ENCODE measurements at regions not wholly inside any gene's neighbourhood (a gene's known extent, or its start where the extent isn't known, plus 50 kb on each side); places are given as distances from the start of the nearest gene placed in this dataset.

DNA sequence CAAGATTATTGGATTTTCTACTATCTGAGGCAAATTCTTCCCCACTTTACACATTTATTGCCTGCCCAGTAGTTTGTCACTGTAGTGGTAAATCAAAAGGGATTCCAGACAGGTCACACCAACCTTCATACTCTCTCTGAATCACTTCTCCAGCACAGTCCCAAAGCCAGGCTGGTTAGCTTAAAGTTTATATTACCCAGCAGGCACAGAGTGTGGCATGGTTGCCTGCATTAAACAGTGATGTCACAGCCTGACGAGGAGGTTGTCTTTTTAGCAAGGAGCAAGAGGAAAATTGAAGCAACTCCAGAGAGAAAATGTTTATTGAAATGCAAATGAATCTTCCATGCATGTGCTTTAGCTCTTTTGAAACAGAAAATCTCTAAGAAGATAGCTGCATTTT is 375.5 kb upstream of the CELF2 start:
- no peak overlapping the region for H3K27ac Mint-ChIP-seq (ENCODE audit: low read depth)
- H3K36me3 Mint-ChIP-seq (ENCODE audit: insufficient read depth): no peaks in the 10 kb centered on the region
- no peak for DNase-seq (ENCODE audit: low spot score in 2 of 2)
- H3K4me1 Mint-ChIP-seq: no peaks in the 10 kb centered on the region
- no peak overlapping the region for H3K4me3 Mint-ChIP-seq
- H3K9me3 Mint-ChIP-seq: no peaks in the 10 kb centered on the region
- ATAC-seq (replicated peaks; ENCODE audit: extremely low read depth, poor library complexity, severe bottlenecking): no peak
- H3K27me3 Mint-ChIP-seq: peaks cover 9% of the 10 kb centered on the region

DNA sequence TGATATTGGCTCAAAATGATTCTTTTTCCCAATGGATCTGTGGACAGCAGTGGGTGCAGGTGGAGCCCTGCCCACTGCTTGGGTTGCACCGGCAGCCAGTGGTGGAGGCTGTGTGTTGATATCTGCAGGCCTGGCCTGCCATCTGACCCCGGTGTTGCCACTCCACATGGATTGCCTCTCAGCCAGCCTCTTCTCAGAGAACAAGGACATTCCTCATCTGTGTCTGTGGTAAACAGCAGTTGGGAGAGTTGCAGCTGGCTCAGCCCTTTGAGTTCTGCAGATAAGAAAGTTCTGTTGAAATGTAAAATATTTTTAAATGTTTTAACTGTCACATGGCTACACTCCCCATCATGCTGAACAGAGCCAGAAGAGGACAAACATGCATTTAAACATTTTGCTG is 374.9 kb upstream of the CELF2 start:
- H3K27me3 Mint-ChIP-seq: peaks cover 15% of the 10 kb centered on the region
- no peaks in the 10 kb centered on the region for H3K4me1 Mint-ChIP-seq
- no peak overlapping the region for H3K4me3 Mint-ChIP-seq
- H3K36me3 Mint-ChIP-seq (ENCODE audit: insufficient read depth): no peaks in the 10 kb centered on the region
- DNase-seq (ENCODE audit: low spot score in 2 of 2) (no peak), ATAC-seq (replicated peaks; ENCODE audit: extremely low read depth, poor library complexity, severe bottlenecking) (no peak)
- H3K27ac Mint-ChIP-seq (ENCODE audit: low read depth): no peak overlapping the region
- no peaks in the 10 kb centered on the region for H3K9me3 Mint-ChIP-seq

DNA sequence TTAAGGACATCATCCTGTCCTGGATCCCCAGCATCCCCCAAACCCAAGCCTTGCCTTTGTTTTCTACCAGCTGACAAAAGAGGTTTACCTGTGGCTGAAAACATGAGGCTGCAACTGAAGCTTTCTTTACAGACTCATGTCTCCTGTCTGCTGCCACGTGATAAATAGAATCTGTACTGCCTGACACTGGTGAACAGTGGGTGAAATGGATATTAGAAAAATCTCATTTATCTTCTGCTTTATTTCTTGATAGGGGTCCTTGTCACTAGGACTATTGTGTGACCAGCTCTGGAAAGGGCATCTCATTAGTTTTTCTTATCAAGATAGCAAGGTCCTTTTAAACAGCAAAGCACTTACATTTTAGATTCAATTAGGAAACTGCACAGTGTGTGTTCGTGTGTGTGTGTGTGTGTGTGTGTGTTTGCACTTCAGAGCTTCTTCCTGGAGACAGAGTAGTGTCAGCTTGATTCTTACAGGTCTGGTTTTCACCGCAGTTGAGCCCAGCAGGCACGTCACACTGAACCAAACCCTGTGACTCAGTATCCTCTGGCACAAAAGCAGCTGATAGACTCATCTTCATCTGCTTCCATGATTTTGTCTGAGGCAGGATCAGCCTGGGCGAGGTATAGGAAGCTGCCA is 373.5 kb upstream of the CELF2 start:
- DNase-seq (ENCODE audit: low spot score in 2 of 2): no peak
- H3K4me3 Mint-ChIP-seq: no peak overlapping the region
- no peaks in the 10 kb centered on the region for H3K9me3 Mint-ChIP-seq
- ATAC-seq (replicated peaks; ENCODE audit: extremely low read depth, poor library complexity, severe bottlenecking): no peak
- no peaks in the 10 kb centered on the region for H3K36me3 Mint-ChIP-seq (ENCODE audit: insufficient read depth)
- no peaks in the 10 kb centered on the region for H3K4me1 Mint-ChIP-seq
- H3K27ac Mint-ChIP-seq (ENCODE audit: low read depth): no peak overlapping the region
- H3K27me3 Mint-ChIP-seq: peaks cover 22% of the 10 kb centered on the region

DNA sequence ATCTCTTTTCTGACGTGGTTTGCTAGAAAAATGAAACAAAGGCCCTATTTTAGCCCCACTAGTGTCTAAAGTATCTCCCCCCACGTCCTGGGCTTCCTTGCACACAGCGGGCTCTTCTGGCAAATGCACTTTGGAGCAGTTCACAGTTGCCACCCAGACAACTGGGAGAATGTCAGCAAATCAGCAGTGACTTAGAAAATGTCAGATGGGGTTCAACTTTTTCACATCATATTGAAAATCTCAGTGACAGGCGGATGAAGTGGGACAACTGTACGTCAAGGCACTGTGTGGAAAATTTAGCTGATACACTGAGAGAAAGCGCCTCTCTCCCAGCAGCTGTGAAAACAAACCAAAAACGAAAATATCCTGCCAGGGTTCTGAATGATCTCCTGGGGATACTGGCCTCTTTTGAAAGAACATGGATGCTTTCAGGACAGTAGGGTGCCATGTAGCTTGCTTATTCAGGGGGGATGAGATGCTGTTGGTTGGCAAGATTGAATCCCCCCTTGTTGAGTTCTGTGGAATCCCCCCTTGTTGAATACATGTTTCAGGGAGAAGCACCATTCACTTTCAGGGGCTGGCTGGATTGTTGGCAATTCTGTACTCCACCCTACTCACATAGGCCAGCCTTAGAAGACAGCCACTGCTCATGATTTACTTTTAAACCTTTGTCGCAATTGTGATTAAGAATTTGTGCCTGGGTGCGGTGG is 372.8 kb upstream of the CELF2 start:
- peaks cover under 1% of the 10 kb centered on the region for H3K9me3 Mint-ChIP-seq
- peaks cover 22% of the 10 kb centered on the region for H3K27me3 Mint-ChIP-seq
- no peak overlapping the region for H3K4me3 Mint-ChIP-seq
- H3K27ac Mint-ChIP-seq (ENCODE audit: low read depth): no peak overlapping the region
- DNase-seq (ENCODE audit: low spot score in 2 of 2) (no peak), ATAC-seq (replicated peaks; ENCODE audit: extremely low read depth, poor library complexity, severe bottlenecking) (no peak)
- no peaks in the 10 kb centered on the region for H3K4me1 Mint-ChIP-seq
- no peaks in the 10 kb centered on the region for H3K36me3 Mint-ChIP-seq (ENCODE audit: insufficient read depth)

DNA sequence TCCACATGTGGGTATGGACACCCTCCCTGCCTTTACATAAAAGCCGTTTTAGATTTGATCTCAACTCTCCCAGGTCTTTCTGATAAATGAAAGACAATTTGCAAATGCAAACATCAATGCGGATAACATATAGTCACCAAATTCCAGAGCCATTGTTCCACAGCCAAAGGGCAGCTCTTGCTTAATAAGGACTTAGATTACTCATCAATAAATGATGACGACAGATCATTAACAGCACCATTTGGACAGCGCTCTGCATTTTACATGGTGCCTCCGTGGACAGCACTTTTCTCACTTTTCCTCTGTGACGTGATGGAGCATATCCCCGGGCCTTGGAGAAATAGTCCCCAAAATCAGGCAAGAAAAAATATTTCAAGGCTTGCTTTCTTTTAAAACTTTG is 370.3 kb upstream of the CELF2 start:
- ATAC-seq (replicated peaks; ENCODE audit: extremely low read depth, poor library complexity, severe bottlenecking): no peak
- peaks cover 8% of the 10 kb centered on the region for H3K9me3 Mint-ChIP-seq
- no peaks in the 10 kb centered on the region for H3K4me1 Mint-ChIP-seq
- H3K4me3 Mint-ChIP-seq: no peak overlapping the region
- H3K27me3 Mint-ChIP-seq: peaks cover 22% of the 10 kb centered on the region
- no peak overlapping the region for H3K27ac Mint-ChIP-seq (ENCODE audit: low read depth)
- DNase-seq (ENCODE audit: low spot score in 2 of 2): no peak
- no peaks in the 10 kb centered on the region for H3K36me3 Mint-ChIP-seq (ENCODE audit: insufficient read depth)

DNA sequence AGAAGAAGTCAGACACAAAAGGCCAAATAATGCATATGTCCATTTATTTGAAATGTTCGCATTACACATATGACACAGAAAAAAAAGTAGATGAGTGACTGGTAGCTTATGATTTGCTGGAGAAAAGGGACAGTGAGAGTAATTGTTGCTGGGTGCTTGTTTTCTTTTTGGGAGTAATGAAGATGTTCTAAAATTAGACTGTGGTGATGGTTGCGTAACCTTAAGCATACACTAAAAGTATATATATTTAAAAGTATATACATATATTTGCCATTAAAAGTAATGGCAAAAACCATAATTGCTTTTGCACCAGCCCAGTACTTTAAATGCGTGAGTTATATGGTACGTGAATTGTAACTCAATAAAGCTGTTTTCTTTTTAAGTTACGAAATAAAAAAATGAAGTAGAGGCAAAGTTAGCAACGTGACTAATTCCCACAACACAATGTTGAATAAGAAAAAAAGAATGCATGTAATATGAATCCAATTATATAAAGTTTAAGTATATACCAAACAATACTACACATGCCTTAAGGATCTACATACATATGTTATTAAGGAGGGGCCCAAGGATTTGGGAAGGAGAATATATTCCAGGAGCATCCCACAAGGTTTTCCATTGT is 360.4 kb upstream of the CELF2 start:
- DNase-seq (ENCODE audit: low spot score in 2 of 2): no peak
- Mint-ChIP-seq H3K27me3 (peaks cover 17% of the 10 kb centered on the region), H3K36me3 (ENCODE audit: insufficient read depth) (peaks cover 2% of the 10 kb centered on the region), H3K9me3 (no peaks in the 10 kb centered on the region), H3K4me1 (no peaks in the 10 kb centered on the region), H3K27ac (ENCODE audit: low read depth) (no peak overlapping the region), H3K4me3 (no peak overlapping the region)
- no peak for ATAC-seq (replicated peaks; ENCODE audit: extremely low read depth, poor library complexity, severe bottlenecking)

DNA sequence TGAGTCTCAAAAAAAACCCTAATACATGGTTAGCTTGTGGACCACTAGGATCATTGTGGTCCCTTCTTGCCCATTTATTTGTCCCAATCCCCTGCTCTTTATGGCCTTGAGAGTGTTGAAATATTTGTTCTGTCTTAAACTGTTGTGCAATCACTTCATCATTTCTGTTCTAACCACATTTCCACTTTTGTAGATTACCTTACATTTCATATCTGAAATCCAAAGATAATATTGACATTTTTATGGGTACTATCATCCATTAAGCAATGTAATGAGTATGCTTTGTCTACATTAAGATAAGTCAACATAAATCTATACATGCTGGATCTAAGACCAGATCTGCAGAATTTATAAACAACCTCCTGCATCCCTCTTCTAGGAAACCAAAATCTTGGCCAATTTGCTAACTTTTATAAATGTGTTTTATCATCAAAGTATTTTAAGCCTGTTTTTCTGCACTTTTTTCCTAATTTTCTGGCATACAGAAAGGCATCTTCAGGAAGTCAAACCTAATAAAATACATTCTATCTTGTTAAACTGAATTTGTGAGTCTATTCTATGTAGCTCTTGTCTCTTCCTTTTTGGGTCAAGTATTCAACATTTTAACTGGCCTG is 359.4 kb upstream of the CELF2 start:
- no peak overlapping the region for H3K27ac Mint-ChIP-seq (ENCODE audit: low read depth)
- H3K4me3 Mint-ChIP-seq: no peak overlapping the region
- no peaks in the 10 kb centered on the region for H3K4me1 Mint-ChIP-seq
- no peaks in the 10 kb centered on the region for H3K9me3 Mint-ChIP-seq
- H3K27me3 Mint-ChIP-seq: peaks cover 19% of the 10 kb centered on the region
- ATAC-seq (replicated peaks; ENCODE audit: extremely low read depth, poor library complexity, severe bottlenecking) (no peak), DNase-seq (ENCODE audit: low spot score in 2 of 2) (no peak)
- H3K36me3 Mint-ChIP-seq (ENCODE audit: insufficient read depth): peaks cover 2% of the 10 kb centered on the region

DNA sequence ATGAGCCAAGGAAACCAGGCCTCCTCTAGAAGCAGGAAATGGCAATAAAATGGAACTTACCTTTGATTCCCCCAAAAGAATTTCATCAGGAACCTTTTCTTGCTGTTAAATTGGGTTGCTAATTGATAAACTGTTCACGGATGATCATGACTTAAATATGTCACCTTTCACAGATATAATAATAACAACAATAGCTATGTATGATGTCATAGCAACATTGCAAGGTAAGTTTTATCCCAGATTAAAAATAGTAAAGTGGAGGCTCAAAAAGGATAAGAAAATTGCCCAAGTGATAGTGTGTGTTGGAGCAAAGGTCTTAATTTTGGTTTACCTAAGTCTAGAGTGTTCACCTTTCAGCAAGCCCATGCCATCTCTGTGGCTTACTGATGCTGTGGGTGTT is 357.6 kb upstream of the CELF2 start:
- H3K27ac Mint-ChIP-seq (ENCODE audit: low read depth): no peak overlapping the region
- peaks cover 19% of the 10 kb centered on the region for H3K27me3 Mint-ChIP-seq
- ATAC-seq (replicated peaks; ENCODE audit: extremely low read depth, poor library complexity, severe bottlenecking): no peak
- no peak overlapping the region for H3K4me3 Mint-ChIP-seq
- DNase-seq (ENCODE audit: low spot score in 2 of 2): no peak
- H3K9me3 Mint-ChIP-seq: no peaks in the 10 kb centered on the region
- peaks cover 2% of the 10 kb centered on the region for H3K36me3 Mint-ChIP-seq (ENCODE audit: insufficient read depth)
- H3K4me1 Mint-ChIP-seq: no peaks in the 10 kb centered on the region

DNA sequence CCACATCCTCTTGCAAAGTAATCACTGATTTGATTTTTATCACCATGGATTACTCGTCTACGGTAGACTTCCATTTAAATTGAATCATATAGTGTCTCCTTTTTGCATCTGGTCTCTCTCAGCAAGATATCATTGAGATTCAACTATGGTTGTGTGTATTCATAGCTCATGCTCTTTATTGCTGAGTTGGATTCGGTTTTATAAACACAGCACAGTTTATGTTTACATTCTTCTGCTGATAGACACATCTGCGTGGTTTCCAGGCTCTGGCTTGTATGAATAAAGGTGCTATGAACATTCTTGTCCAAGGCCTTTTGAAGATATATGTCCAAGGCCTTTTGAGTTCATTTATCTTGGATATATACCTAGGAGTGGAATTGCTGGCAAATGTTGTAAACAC is 356.5 kb upstream of the CELF2 start:
- H3K4me3 Mint-ChIP-seq: no peak overlapping the region
- peaks cover 2% of the 10 kb centered on the region for H3K36me3 Mint-ChIP-seq (ENCODE audit: insufficient read depth)
- no peaks in the 10 kb centered on the region for H3K9me3 Mint-ChIP-seq
- DNase-seq (ENCODE audit: low spot score in 2 of 2): no peak
- no peaks in the 10 kb centered on the region for H3K4me1 Mint-ChIP-seq
- H3K27me3 Mint-ChIP-seq: peaks cover 19% of the 10 kb centered on the region
- H3K27ac Mint-ChIP-seq (ENCODE audit: low read depth): no peak overlapping the region
- ATAC-seq (replicated peaks; ENCODE audit: extremely low read depth, poor library complexity, severe bottlenecking): no peak

DNA sequence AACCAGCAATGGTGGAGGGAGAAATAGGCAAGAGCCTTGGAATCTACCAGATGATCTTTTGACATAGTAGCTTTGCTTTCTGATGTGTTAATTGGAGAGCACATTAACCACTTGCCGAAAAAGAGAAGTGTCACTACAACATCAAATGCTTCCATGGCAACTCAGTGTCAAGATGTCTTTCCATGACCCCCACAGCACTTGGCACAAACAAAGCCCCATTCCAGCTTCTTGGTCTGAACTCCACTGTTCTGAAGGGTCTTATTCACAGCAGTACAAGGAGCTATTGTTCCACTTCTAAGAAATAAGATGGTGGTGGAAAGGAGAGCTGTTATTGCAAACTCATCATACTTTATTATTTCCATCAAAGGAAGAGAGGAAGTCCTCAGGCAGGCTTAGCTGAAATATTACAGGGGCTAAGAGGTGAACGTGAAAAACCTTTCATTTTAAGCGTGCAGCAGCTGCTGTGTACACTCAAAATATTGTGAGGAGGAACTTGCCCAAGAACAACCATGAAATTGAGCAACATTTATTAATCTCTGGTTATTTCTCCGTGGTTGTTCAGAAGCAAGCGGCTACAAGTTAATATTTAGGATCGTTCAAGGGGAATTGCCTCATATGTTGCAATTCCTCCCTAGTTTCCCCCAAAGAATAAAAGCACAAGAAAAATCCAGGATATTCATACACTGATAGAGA is 354.8 kb upstream of the CELF2 start:
- no peak overlapping the region for H3K27ac Mint-ChIP-seq (ENCODE audit: low read depth)
- peaks cover 2% of the 10 kb centered on the region for H3K36me3 Mint-ChIP-seq (ENCODE audit: insufficient read depth)
- H3K27me3 Mint-ChIP-seq: peaks cover 19% of the 10 kb centered on the region
- no peaks in the 10 kb centered on the region for H3K4me1 Mint-ChIP-seq
- no peak for ATAC-seq (replicated peaks; ENCODE audit: extremely low read depth, poor library complexity, severe bottlenecking)
- no peak overlapping the region for H3K4me3 Mint-ChIP-seq
- no peak for DNase-seq (ENCODE audit: low spot score in 2 of 2)
- no peaks in the 10 kb centered on the region for H3K9me3 Mint-ChIP-seq

DNA sequence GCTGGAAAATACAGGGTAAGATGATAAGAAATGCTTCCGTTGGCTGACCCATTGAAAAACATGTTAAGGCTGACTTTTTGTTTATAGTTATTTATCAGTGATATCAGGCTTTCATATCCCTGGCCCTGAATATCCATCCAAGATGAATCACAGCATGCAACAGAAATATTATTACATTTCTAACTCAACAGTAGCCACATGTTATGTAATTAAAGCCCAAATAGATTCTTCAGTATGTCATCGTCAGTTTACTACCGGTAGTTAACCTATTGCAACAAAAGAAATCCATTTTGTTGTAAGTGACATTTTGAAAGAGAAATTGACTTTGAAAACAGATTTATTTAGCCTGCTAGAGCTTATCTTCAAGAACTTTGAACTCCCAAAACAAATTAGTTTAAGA is 354.1 kb upstream of the CELF2 start:
- H3K9me3 Mint-ChIP-seq: no peaks in the 10 kb centered on the region
- no peak overlapping the region for H3K27ac Mint-ChIP-seq (ENCODE audit: low read depth)
- DNase-seq (ENCODE audit: low spot score in 2 of 2) (no peak), ATAC-seq (replicated peaks; ENCODE audit: extremely low read depth, poor library complexity, severe bottlenecking) (no peak)
- H3K4me3 Mint-ChIP-seq: no peak overlapping the region
- no peaks in the 10 kb centered on the region for H3K4me1 Mint-ChIP-seq
- peaks cover 19% of the 10 kb centered on the region for H3K27me3 Mint-ChIP-seq
- no peaks in the 10 kb centered on the region for H3K36me3 Mint-ChIP-seq (ENCODE audit: insufficient read depth)

DNA sequence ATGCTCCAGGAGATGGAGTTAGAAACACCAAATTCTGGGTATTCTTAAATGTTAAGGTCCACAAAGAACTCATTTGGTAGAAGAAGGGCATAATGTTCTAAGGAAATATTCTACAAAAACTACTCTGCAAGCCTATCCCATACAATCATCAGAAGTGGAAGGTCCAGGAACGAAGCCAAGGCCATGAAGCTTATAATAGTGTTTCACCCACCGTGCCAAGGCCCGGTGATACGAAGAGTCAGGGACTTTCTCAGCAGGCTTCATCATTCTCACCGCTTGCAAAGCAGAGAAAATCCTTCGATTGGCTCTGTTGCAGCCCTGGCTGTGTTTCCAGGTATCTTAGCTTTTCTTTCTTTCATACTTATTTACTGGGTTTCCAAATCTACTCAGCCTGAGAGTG is 351.9 kb upstream of the CELF2 start:
- no peaks in the 10 kb centered on the region for H3K4me1 Mint-ChIP-seq
- H3K4me3 Mint-ChIP-seq: no peak overlapping the region
- H3K36me3 Mint-ChIP-seq (ENCODE audit: insufficient read depth): no peaks in the 10 kb centered on the region
- DNase-seq (ENCODE audit: low spot score in 2 of 2) (no peak), ATAC-seq (replicated peaks; ENCODE audit: extremely low read depth, poor library complexity, severe bottlenecking) (no peak)
- H3K27me3 Mint-ChIP-seq: peaks cover 16% of the 10 kb centered on the region
- no peaks in the 10 kb centered on the region for H3K9me3 Mint-ChIP-seq
- H3K27ac Mint-ChIP-seq (ENCODE audit: low read depth): no peak overlapping the region
